ENCODE measurements at regions not wholly inside any gene's neighbourhood (a gene's known extent, or its start where the extent isn't known, plus 50 kb on each side); places are given as distances from the start of the nearest gene placed in this dataset.

GRCh38 chr3:168747697-168748096 is 652.0 kb upstream of the GOLIM4 start:
- no peak for DNase-seq
- WGBS, 2 experiments (ENCODE audit: low coverage in 1 of 2, low lambda C conversion rate in 2 of 2, missing lambda C conversion rate in 2 of 2): 12 to 15% methylated on average over 3 of the region's 3 CpGs
- H3K9me2 ChIP-seq (ENCODE audit: insufficient read depth): no peaks in the 10 kb centered on the region
- no peak overlapping the region for H3K4me3 ChIP-seq
- H2AFZ ChIP-seq: no peak overlapping the region
- H3F3A ChIP-seq (ENCODE audit: insufficient read depth): no peaks in the 10 kb centered on the region
- H3K79me2 ChIP-seq (ENCODE audit: insufficient read depth): no peaks in the 10 kb centered on the region
- no peak for TF ChIP-seq EZH2 (IDR thresholded peaks at IDR 0.05; ENCODE audit: insufficient read depth, poor library complexity, severe bottlenecking)
- H3K36me3 ChIP-seq (ENCODE audit: low read depth): no peaks in the 10 kb centered on the region
- H3K27ac ChIP-seq: no peak overlapping the region
- H4K20me1 ChIP-seq (ENCODE audit: insufficient read depth): no peaks in the 10 kb centered on the region
- H3K9me3 ChIP-seq (ENCODE audit: low read depth): no peaks in the 10 kb centered on the region
- in situ Hi-C loops (cut with MboI): no loop called here
- H3K4me2 ChIP-seq (ENCODE audit: unreplicated experiment): no peak overlapping the region
- H3K9ac ChIP-seq: no peak overlapping the region
- H3K27me3 ChIP-seq (replicated peaks; ENCODE audit: insufficient read depth): no peaks in the 10 kb centered on the region
- no peaks in the 10 kb centered on the region for H3K4me1 ChIP-seq (ENCODE audit: insufficient read depth)

- TF ChIP-seq EZH2phosphoT487 (IDR thresholded peaks at IDR 0.05; ENCODE audit: insufficient read depth, low read depth) (no peak), EZH2 (IDR thresholded peaks at IDR 0.05; ENCODE audit: insufficient read depth, poor library complexity, severe bottlenecking) (no peak)
- 23 to 29% methylated on average over 6 of the region's 6 CpGs for WGBS, 2 experiments (ENCODE audit: low coverage in 1 of 2, low lambda C conversion rate in 2 of 2, missing lambda C conversion rate in 2 of 2)
- no peak overlapping the region for H3K4me2 ChIP-seq (ENCODE audit: unreplicated experiment)
- in situ Hi-C loops (cut with MboI): no loop called here
- H3K4me3 ChIP-seq: no peak overlapping the region
- no peak overlapping the region for H3K9ac ChIP-seq
- H3K27ac ChIP-seq: no peak overlapping the region
- H4K20me1 ChIP-seq (ENCODE audit: insufficient read depth): no peaks in the 10 kb centered on the region
- no peaks in the 10 kb centered on the region for H3K9me3 ChIP-seq (ENCODE audit: low read depth)
- H3F3A ChIP-seq (ENCODE audit: insufficient read depth): no peaks in the 10 kb centered on the region
- H2AFZ ChIP-seq: no peak overlapping the region
- H3K79me2 ChIP-seq (ENCODE audit: insufficient read depth): no peaks in the 10 kb centered on the region
- H3K36me3 ChIP-seq (ENCODE audit: low read depth): no peaks in the 10 kb centered on the region
- H3K4me1 ChIP-seq (ENCODE audit: insufficient read depth): no peaks in the 10 kb centered on the region
- no peaks in the 10 kb centered on the region for H3K9me2 ChIP-seq (ENCODE audit: insufficient read depth)
- no peak for DNase-seq
- no peaks in the 10 kb centered on the region for H3K27me3 ChIP-seq (replicated peaks; ENCODE audit: insufficient read depth)
Observed at GRCh38 chr3:168738527-168739325, 643.0 kb upstream of the GOLIM4 start.

DNA sequence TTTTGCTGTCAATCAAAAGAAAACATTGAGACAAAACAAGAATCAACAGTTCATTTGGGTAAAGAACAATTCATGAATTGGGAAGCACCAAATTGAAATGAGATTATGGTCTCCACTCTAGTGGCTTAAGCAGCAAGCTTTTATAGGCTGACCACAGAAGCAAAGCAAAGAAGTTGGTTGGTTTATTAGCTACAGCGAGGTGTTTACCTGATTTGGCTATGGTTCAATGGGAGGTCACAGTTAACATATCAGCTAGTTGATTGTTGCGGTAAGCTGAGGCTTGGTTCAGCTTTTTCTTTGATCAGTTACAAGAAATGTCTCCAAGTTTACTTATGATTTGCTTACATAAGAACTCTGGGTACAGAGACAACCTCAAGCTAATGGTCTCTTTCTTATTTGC is 640.5 kb upstream of the GOLIM4 start:
- WGBS, 2 experiments (ENCODE audit: low coverage in 1 of 2, low lambda C conversion rate in 2 of 2, missing lambda C conversion rate in 2 of 2): 34 to 46% methylated on average over 2 of the region's 2 CpGs
- no peak overlapping the region for H3K4me3 ChIP-seq
- no peak overlapping the region for H3K4me2 ChIP-seq (ENCODE audit: unreplicated experiment)
- H3K27ac ChIP-seq: no peak overlapping the region
- no peaks in the 10 kb centered on the region for H3K9me3 ChIP-seq (ENCODE audit: low read depth)
- no peaks in the 10 kb centered on the region for H3F3A ChIP-seq (ENCODE audit: insufficient read depth)
- H3K36me3 ChIP-seq (ENCODE audit: low read depth): no peaks in the 10 kb centered on the region
- H3K9ac ChIP-seq: no peak overlapping the region
- no peak overlapping the region for H2AFZ ChIP-seq
- H3K9me2 ChIP-seq (ENCODE audit: insufficient read depth): no peaks in the 10 kb centered on the region
- in situ Hi-C loops (cut with MboI): no loop called here
- H3K4me1 ChIP-seq (ENCODE audit: insufficient read depth): no peaks in the 10 kb centered on the region
- no peaks in the 10 kb centered on the region for H3K27me3 ChIP-seq (replicated peaks; ENCODE audit: insufficient read depth)
- no peaks in the 10 kb centered on the region for H3K79me2 ChIP-seq (ENCODE audit: insufficient read depth)
- H4K20me1 ChIP-seq (ENCODE audit: insufficient read depth): no peaks in the 10 kb centered on the region
- no peak for DNase-seq
- TF ChIP-seq EZH2 (IDR thresholded peaks at IDR 0.05; ENCODE audit: insufficient read depth, poor library complexity, severe bottlenecking) (no peak), EZH2phosphoT487 (IDR thresholded peaks at IDR 0.05; ENCODE audit: insufficient read depth, low read depth) (no peak)

DNA sequence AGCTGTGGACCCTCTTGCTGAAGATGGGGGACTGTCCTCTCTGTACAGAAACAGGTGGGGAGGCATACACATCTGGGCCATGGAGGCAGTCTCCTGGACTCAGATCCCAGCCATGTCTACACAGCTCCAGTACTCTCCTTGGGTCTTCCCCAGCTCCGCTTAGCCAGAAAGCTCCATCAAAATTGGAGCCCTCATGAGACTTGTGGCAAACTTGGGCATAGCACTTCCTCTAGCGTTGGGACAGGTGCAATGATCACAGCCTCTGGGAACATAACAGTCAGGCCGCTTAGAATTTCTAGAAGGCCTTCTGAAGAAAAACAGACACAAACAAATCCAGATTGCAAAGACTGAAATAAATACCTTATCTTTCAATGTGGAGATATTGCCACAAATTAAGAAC is 634.3 kb upstream of the GOLIM4 start:
- DNase-seq: no peak
- in situ Hi-C loops (cut with MboI): no loop called here
- Histone ChIP-seq H2AFZ (no peak overlapping the region), H3K4me3 (no peak overlapping the region), H3K4me1 (ENCODE audit: insufficient read depth) (no peaks in the 10 kb centered on the region), H3K9me3 (ENCODE audit: low read depth) (no peaks in the 10 kb centered on the region), H4K20me1 (ENCODE audit: insufficient read depth) (no peaks in the 10 kb centered on the region), H3K27me3 (replicated peaks; ENCODE audit: insufficient read depth) (no peaks in the 10 kb centered on the region), H3K79me2 (ENCODE audit: insufficient read depth) (no peaks in the 10 kb centered on the region), H3K27ac (no peak overlapping the region), H3K4me2 (ENCODE audit: unreplicated experiment) (no peak overlapping the region), H3K36me3 (ENCODE audit: low read depth) (no peaks in the 10 kb centered on the region), H3F3A (ENCODE audit: insufficient read depth) (no peaks in the 10 kb centered on the region), H3K9me2 (ENCODE audit: insufficient read depth) (no peaks in the 10 kb centered on the region), H3K9ac (no peak overlapping the region)
- TF ChIP-seq EZH2phosphoT487 (IDR thresholded peaks at IDR 0.05; ENCODE audit: insufficient read depth, low read depth) (no peak), EZH2 (IDR thresholded peaks at IDR 0.05; ENCODE audit: insufficient read depth, poor library complexity, severe bottlenecking) (no peak)
- 28 to 38% methylated on average over 3 of the region's 3 CpGs for WGBS, 2 experiments (ENCODE audit: low coverage in 1 of 2, low lambda C conversion rate in 2 of 2, missing lambda C conversion rate in 2 of 2)

- H3K4me3 ChIP-seq: no peak overlapping the region
- no peak overlapping the region for H3K27ac ChIP-seq
- peak; percentile 6 for DNase-seq
- H3K9me2 ChIP-seq (ENCODE audit: insufficient read depth): no peaks in the 10 kb centered on the region
- H3K27me3 ChIP-seq (replicated peaks; ENCODE audit: insufficient read depth): no peaks in the 10 kb centered on the region
- H3K36me3 ChIP-seq (ENCODE audit: low read depth): no peaks in the 10 kb centered on the region
- no peaks in the 10 kb centered on the region for H3K4me1 ChIP-seq (ENCODE audit: insufficient read depth)
- TF ChIP-seq EZH2 (IDR thresholded peaks at IDR 0.05; ENCODE audit: insufficient read depth, poor library complexity, severe bottlenecking): no peak
- no peak for TF ChIP-seq EZH2phosphoT487 (IDR thresholded peaks at IDR 0.05; ENCODE audit: insufficient read depth, low read depth)
- no peak overlapping the region for H3K4me2 ChIP-seq (ENCODE audit: unreplicated experiment)
- H2AFZ ChIP-seq: no peak overlapping the region
- H3K9me3 ChIP-seq (ENCODE audit: low read depth): no peaks in the 10 kb centered on the region
- H3F3A ChIP-seq (ENCODE audit: insufficient read depth): no peaks in the 10 kb centered on the region
- in situ Hi-C loops (cut with MboI): no loop called here
- H4K20me1 ChIP-seq (ENCODE audit: insufficient read depth): no peaks in the 10 kb centered on the region
- no peaks in the 10 kb centered on the region for H3K79me2 ChIP-seq (ENCODE audit: insufficient read depth)
- H3K9ac ChIP-seq: no peak overlapping the region
Observed at GRCh38 chr3:168722091-168722490, 626.4 kb upstream of the GOLIM4 start.

Data from GM23248 (cell line).